ENCODE measurements at regions not wholly inside any gene's neighbourhood (a gene's known extent, or its start where the extent isn't known, plus 50 kb on each side); places are given as distances from the start of the nearest gene placed in this dataset.

- Histone ChIP-seq H3K27me3 (no peaks in the 10 kb centered on the region), H3K36me3 (no peaks in the 10 kb centered on the region), H3K9me3 (no peaks in the 10 kb centered on the region), H3K4me3 (no peak overlapping the region), H3K4me1 (no peaks in the 10 kb centered on the region), H3K27ac (no peak overlapping the region)
- intact Hi-C loops (cut with DNase I; ENCODE audit: low total_unique reads), result no loop called here
- WGBS, 2 donors (ENCODE audit: low coverage in 1 of 2), result 79 to 90% methylated on average over 1 of the region's 1 CpG
- no peak for DNase-seq
- TF ChIP-seq CTCF (IDR thresholded peaks at IDR 0.05) (no peak), POLR2A (IDR thresholded peaks at IDR 0.05) (no peak), EP300 (IDR thresholded peaks at IDR 0.05; ENCODE audit: low read depth) (no peak), POLR2AphosphoS5 (IDR thresholded peaks at IDR 0.05) (no peak)
- in situ Hi-C loops (cut with MboI; ENCODE audit: low pct_ligation_motif_present in 1 of 4, low pct_unique_long_range_greater_than_20kb in 1 of 4, low sequenced_read_pairs in 3 of 4), result no loop called here
Measured at GRCh38 chr7:152587366-152587765, 88.6 kb downstream of the XRCC2 start.

- H3K27ac ChIP-seq, result no peak overlapping the region
- TF ChIP-seq EP300 (IDR thresholded peaks at IDR 0.05; ENCODE audit: low read depth) (no peak), POLR2A (IDR thresholded peaks at IDR 0.05) (no peak), CTCF (IDR thresholded peaks at IDR 0.05) (no peak), POLR2AphosphoS5 (IDR thresholded peaks at IDR 0.05) (no peak)
- no peaks in the 10 kb centered on the region for H3K4me1 ChIP-seq
- intact Hi-C loops (cut with DNase I; ENCODE audit: low total_unique reads), result no loop called here
- no peak overlapping the region for H3K4me3 ChIP-seq
- H3K36me3 ChIP-seq, result no peaks in the 10 kb centered on the region
- 77 to 92% methylated on average over 2 to 3 of the region's 3 CpGs for WGBS, 2 donors (ENCODE audit: low coverage in 1 of 2)
- DNase-seq, result no peak
- no peaks in the 10 kb centered on the region for H3K9me3 ChIP-seq
- in situ Hi-C loops (cut with MboI; ENCODE audit: low pct_ligation_motif_present in 1 of 4, low pct_unique_long_range_greater_than_20kb in 1 of 4, low sequenced_read_pairs in 3 of 4), result no loop called here
- H3K27me3 ChIP-seq, result no peaks in the 10 kb centered on the region
Measured at GRCh38 chr7:152583006-152583405, 92.9 kb downstream of the XRCC2 start.

DNA sequence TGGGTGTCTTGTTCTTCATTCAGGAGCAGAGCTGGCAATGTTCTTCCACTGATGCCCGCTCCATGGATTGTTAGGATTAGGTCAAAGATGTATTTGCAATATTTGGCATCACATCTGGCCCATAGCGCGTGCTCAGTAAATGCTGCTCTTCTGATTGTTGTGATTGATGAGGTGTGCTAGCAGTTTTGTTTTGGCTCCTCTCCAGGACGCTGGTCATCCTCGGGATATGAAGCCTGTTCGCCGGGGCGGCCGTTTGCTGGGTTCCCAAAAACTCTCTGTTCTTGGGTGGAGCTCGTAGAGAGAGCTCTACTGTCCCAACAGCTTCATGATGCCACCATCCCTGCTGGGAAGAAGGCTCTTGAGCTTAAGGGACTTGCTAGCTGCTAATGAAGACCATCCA lies 96.9 kb downstream of the XRCC2 start:
- in situ Hi-C loops (cut with MboI; ENCODE audit: low pct_ligation_motif_present in 1 of 4, low pct_unique_long_range_greater_than_20kb in 1 of 4, low sequenced_read_pairs in 3 of 4) (no loop called here), intact Hi-C loops (cut with DNase I; ENCODE audit: low total_unique reads) (loop anchor here (5.0 kb wide), 1 partner anchor 723 kb away; no protein-coding TSS in a partner anchor)
- 60 to 80% methylated on average over 1 to 10 of the region's 10 CpGs for WGBS, 2 donors (ENCODE audit: low coverage in 1 of 2)
- no peaks in the 10 kb centered on the region for H3K36me3 ChIP-seq
- DNase-seq, result no peak
- no peak overlapping the region for H3K27ac ChIP-seq
- no peaks in the 10 kb centered on the region for H3K4me1 ChIP-seq
- H3K9me3 ChIP-seq, result no peaks in the 10 kb centered on the region
- no peak for TF ChIP-seq POLR2AphosphoS5 (IDR thresholded peaks at IDR 0.05)
- no peak for TF ChIP-seq CTCF (IDR thresholded peaks at IDR 0.05)
- no peak for TF ChIP-seq EP300 (IDR thresholded peaks at IDR 0.05; ENCODE audit: low read depth)
- no peak for TF ChIP-seq POLR2A (IDR thresholded peaks at IDR 0.05)
- H3K27me3 ChIP-seq, result no peaks in the 10 kb centered on the region
- H3K4me3 ChIP-seq, result no peak overlapping the region

GRCh38 chr7:152577339-152577738 lies 98.6 kb downstream of the XRCC2 start:
- H3K4me1 ChIP-seq, result no peaks in the 10 kb centered on the region
- in situ Hi-C loops (cut with MboI; ENCODE audit: low pct_ligation_motif_present in 1 of 4, low pct_unique_long_range_greater_than_20kb in 1 of 4, low sequenced_read_pairs in 3 of 4), result no loop called here
- intact Hi-C loops (cut with DNase I; ENCODE audit: low total_unique reads), result loop anchor here (5.0 kb wide), 1 partner anchor 725 kb away; no protein-coding TSS in a partner anchor
- no peak for DNase-seq
- 43 to 71% methylated on average over 1 of the region's 1 CpG for WGBS, 2 donors (ENCODE audit: low coverage in 1 of 2)
- no peak overlapping the region for H3K4me3 ChIP-seq
- no peaks in the 10 kb centered on the region for H3K27me3 ChIP-seq
- H3K36me3 ChIP-seq, result no peaks in the 10 kb centered on the region
- TF ChIP-seq EP300 (IDR thresholded peaks at IDR 0.05; ENCODE audit: low read depth) (no peak), POLR2AphosphoS5 (IDR thresholded peaks at IDR 0.05) (no peak), POLR2A (IDR thresholded peaks at IDR 0.05) (no peak), CTCF (IDR thresholded peaks at IDR 0.05) (no peak)
- H3K27ac ChIP-seq, result no peak overlapping the region
- no peaks in the 10 kb centered on the region for H3K9me3 ChIP-seq

All from transverse colon (tissue), 4 donors.